Activated CD4-positive, alpha-beta memory T cell treated with anti-CD3 and anti-CD28 coated beads for 36 hours (primary cell): ENCODE measurements at regions not wholly inside any gene's neighbourhood (a gene's known extent, or its start where the extent isn't known, plus 50 kb on each side); places are given as distances from the start of the nearest gene placed in this dataset.

ENCODE experiments used
- CTCF ChIA-PET: fragments of 350-600 bp; sonication (Branson Sonifier 250); formaldehyde crosslinking; loops from one replicate; lab custom pipeline; 2021; ENCODE audit warnings: antibody characterized with exemption, inconsistent platforms; lab: Charles Lee
- POLR2A ChIA-PET: fragments of 350-600 bp; sonication (Branson Sonifier 250); formaldehyde crosslinking; loops from one replicate; lab custom pipeline; 2021; ENCODE audit warnings: antibody characterized with exemption; lab: Charles Lee
- DNase-seq: peaks from one replicate; pipeline ENCODE4 v3.0.0-alpha.2; 2020
- H3K27ac Mint-ChIP-seq: one replicate; pipeline ENCODE4 v1.8.0; 2021; ENCODE audit warnings: mixed read lengths
- H3K27me3 Mint-ChIP-seq: one replicate; pipeline ENCODE4 v1.8.0; 2021; ENCODE audit warnings: mixed read lengths
- H3K36me3 Mint-ChIP-seq: one replicate; pipeline ENCODE4 v1.8.0; 2021; ENCODE audit warnings: mixed read lengths
- H3K4me1 Mint-ChIP-seq: one replicate; pipeline ENCODE4 v1.8.0; 2021; ENCODE audit warnings: low read depth, mixed read lengths
- H3K4me3 Mint-ChIP-seq: one replicate; pipeline ENCODE4 v1.8.0; 2021; ENCODE audit warnings: mild to moderate bottlenecking, mixed read lengths
- H3K9me3 Mint-ChIP-seq: one replicate; pipeline ENCODE4 v1.8.0; 2021; ENCODE audit warnings: mixed read lengths
- intact Hi-C: fragments of 100-400 bp; cut with micrococcal nuclease; formaldehyde crosslinking; loops from one replicate; pipeline ENCODE4 v1.15.1; 2023

- Mint-ChIP-seq H3K4me3 (no peak overlapping the region), H3K27ac (no peak overlapping the region), H3K27me3 (no peaks in the 10 kb centered on the region), H3K9me3 (peaks cover 30% of the 10 kb centered on the region), H3K36me3 (no peaks in the 10 kb centered on the region), H3K4me1 (no peaks in the 10 kb centered on the region)
- ChIA-PET CTCF (no interaction called here), POLR2A (no interaction called here)
- DNase-seq = no peak
- intact Hi-C loops = no loop called here
Observed at GRCh38 chr12:85659754-85660530, 176.3 kb downstream of the RASSF9 start.

- no peaks in the 10 kb centered on the region for H3K4me1 Mint-ChIP-seq
- DNase-seq = no peak
- H3K27me3 Mint-ChIP-seq = no peaks in the 10 kb centered on the region
- H3K9me3 Mint-ChIP-seq = peaks cover 26% of the 10 kb centered on the region
- POLR2A ChIA-PET = no interaction called here
- no peak overlapping the region for H3K27ac Mint-ChIP-seq
- no peak overlapping the region for H3K4me3 Mint-ChIP-seq
- CTCF ChIA-PET = interaction anchor here (1.1 kb wide), 1 partner anchor 226 kb away, joined by 3 read pairs; no protein-coding TSS in a partner anchor
- H3K36me3 Mint-ChIP-seq = no peaks in the 10 kb centered on the region
- intact Hi-C loops = no loop called here
Observed at GRCh38 chr12:85661461-85662206, 174.6 kb downstream of the RASSF9 start.

- no peaks in the 10 kb centered on the region for H3K4me1 Mint-ChIP-seq
- ChIA-PET POLR2A (no interaction called here), CTCF (no interaction called here)
- H3K27me3 Mint-ChIP-seq = no peaks in the 10 kb centered on the region
- no peaks in the 10 kb centered on the region for H3K36me3 Mint-ChIP-seq
- intact Hi-C loops = no loop called here
- DNase-seq = no peak
- no peak overlapping the region for H3K27ac Mint-ChIP-seq
- peaks cover 26% of the 10 kb centered on the region for H3K9me3 Mint-ChIP-seq
- H3K4me3 Mint-ChIP-seq = no peak overlapping the region
Observed at GRCh38 chr12:85662207-85662602, 174.0 kb downstream of the RASSF9 start.

GRCh38 chr12:85663631-85664030 lies 172.6 kb downstream of the RASSF9 start:
- POLR2A ChIA-PET = no interaction called here
- H3K4me1 Mint-ChIP-seq = no peaks in the 10 kb centered on the region
- no peaks in the 10 kb centered on the region for H3K27me3 Mint-ChIP-seq
- H3K4me3 Mint-ChIP-seq = no peak overlapping the region
- no peaks in the 10 kb centered on the region for H3K36me3 Mint-ChIP-seq
- peaks cover 18% of the 10 kb centered on the region for H3K9me3 Mint-ChIP-seq
- CTCF ChIA-PET = no interaction called here
- no peak overlapping the region for H3K27ac Mint-ChIP-seq
- no peak for DNase-seq
- intact Hi-C loops = no loop called here

- Mint-ChIP-seq H3K27ac (no peak overlapping the region), H3K4me3 (no peak overlapping the region), H3K4me1 (no peaks in the 10 kb centered on the region), H3K27me3 (no peaks in the 10 kb centered on the region), H3K9me3 (peaks cover 15% of the 10 kb centered on the region), H3K36me3 (no peaks in the 10 kb centered on the region)
- POLR2A ChIA-PET = no interaction called here
- DNase-seq = no peak
- intact Hi-C loops = no loop called here
- CTCF ChIA-PET = no interaction called here
Observed at GRCh38 chr12:85664429-85664828, 171.8 kb downstream of the RASSF9 start.

GRCh38 chr12:85669911-85670310 lies 166.3 kb downstream of the RASSF9 start:
- H3K36me3 Mint-ChIP-seq = no peaks in the 10 kb centered on the region
- H3K4me3 Mint-ChIP-seq = no peak overlapping the region
- intact Hi-C loops = no loop called here
- no peak overlapping the region for H3K27ac Mint-ChIP-seq
- POLR2A ChIA-PET = no interaction called here
- no peak for DNase-seq
- no peaks in the 10 kb centered on the region for H3K4me1 Mint-ChIP-seq
- CTCF ChIA-PET = no interaction called here
- H3K27me3 Mint-ChIP-seq = no peaks in the 10 kb centered on the region
- H3K9me3 Mint-ChIP-seq = peaks cover 6% of the 10 kb centered on the region

GRCh38 chr12:85672436-85672835 lies 163.8 kb downstream of the RASSF9 start:
- no peak for DNase-seq
- intact Hi-C loops = no loop called here
- Mint-ChIP-seq H3K4me1 (no peaks in the 10 kb centered on the region), H3K4me3 (no peak overlapping the region), H3K36me3 (no peaks in the 10 kb centered on the region), H3K27me3 (no peaks in the 10 kb centered on the region), H3K9me3 (peaks cover 11% of the 10 kb centered on the region), H3K27ac (no peak overlapping the region)
- ChIA-PET CTCF (no interaction called here), POLR2A (no interaction called here)

- Mint-ChIP-seq H3K27ac (no peak overlapping the region), H3K4me1 (no peaks in the 10 kb centered on the region), H3K4me3 (no peak overlapping the region), H3K27me3 (no peaks in the 10 kb centered on the region), H3K36me3 (no peaks in the 10 kb centered on the region), H3K9me3 (peaks cover 11% of the 10 kb centered on the region)
- ChIA-PET CTCF (no interaction called here), POLR2A (no interaction called here)
- intact Hi-C loops = no loop called here
- DNase-seq = no peak
Observed at GRCh38 chr12:85673921-85674420, 162.2 kb downstream of the RASSF9 start.

- intact Hi-C loops = no loop called here
- no peak overlapping the region for H3K27ac Mint-ChIP-seq
- H3K36me3 Mint-ChIP-seq = no peaks in the 10 kb centered on the region
- H3K27me3 Mint-ChIP-seq = no peaks in the 10 kb centered on the region
- H3K4me1 Mint-ChIP-seq = no peaks in the 10 kb centered on the region
- peaks cover 29% of the 10 kb centered on the region for H3K9me3 Mint-ChIP-seq
- ChIA-PET CTCF (no interaction called here), POLR2A (no interaction called here)
- no peak overlapping the region for H3K4me3 Mint-ChIP-seq
- DNase-seq = no peak
Observed at GRCh38 chr12:85676816-85677749, 159.1 kb downstream of the RASSF9 start.

- H3K27ac Mint-ChIP-seq = no peak overlapping the region
Observed at GRCh38 chr12:85679296-85679695, 156.9 kb downstream of the RASSF9 start.

GRCh38 chr12:85680881-85681280 lies 155.3 kb downstream of the RASSF9 start:
- Mint-ChIP-seq H3K4me1 (no peaks in the 10 kb centered on the region), H3K4me3 (no peak overlapping the region), H3K9me3 (peaks cover 18% of the 10 kb centered on the region), H3K27ac (no peak overlapping the region), H3K36me3 (no peaks in the 10 kb centered on the region), H3K27me3 (no peaks in the 10 kb centered on the region)
- CTCF ChIA-PET = no interaction called here
- intact Hi-C loops = no loop called here
- POLR2A ChIA-PET = no interaction called here
- no peak for DNase-seq

More at GRCh38 chr12:85679296-85679695, 156.9 kb downstream of the RASSF9 start:
- no peak for DNase-seq
- H3K4me1 Mint-ChIP-seq = no peaks in the 10 kb centered on the region
- intact Hi-C loops = no loop called here
- no peaks in the 10 kb centered on the region for H3K36me3 Mint-ChIP-seq
- peaks cover 24% of the 10 kb centered on the region for H3K9me3 Mint-ChIP-seq
- ChIA-PET POLR2A (no interaction called here), CTCF (no interaction called here)
- no peaks in the 10 kb centered on the region for H3K27me3 Mint-ChIP-seq
- H3K4me3 Mint-ChIP-seq = no peak overlapping the region

- POLR2A ChIA-PET = no interaction called here
- no peak for DNase-seq
- Mint-ChIP-seq H3K27me3 (no peaks in the 10 kb centered on the region), H3K27ac (no peak overlapping the region), H3K4me3 (no peak overlapping the region), H3K4me1 (no peaks in the 10 kb centered on the region), H3K9me3 (peaks cover 18% of the 10 kb centered on the region), H3K36me3 (no peaks in the 10 kb centered on the region)
- intact Hi-C loops = no loop called here
- CTCF ChIA-PET = no interaction called here
Observed at GRCh38 chr12:85681333-85681732, 154.9 kb downstream of the RASSF9 start.
